ENCODE measurements at regions not wholly inside any gene's neighbourhood (a gene's known extent, or its start where the extent isn't known, plus 50 kb on each side); places are given as distances from the start of the nearest gene placed in this dataset.
"Not testable (repeated sequence)": the region's sequence is repeated elsewhere in the genome, so short reads cannot be mapped to it uniquely, and the experiment has no call there.

GRCh38 chr13:85148009-85148408 lies 651.2 kb downstream of the SLITRK6 start:
- no peak for DNase-seq (ENCODE audit: low read depth)
- H3K4me3 ChIP-seq (ENCODE audit: low read depth, low read length), result no peak overlapping the region
- no peak for TF ChIP-seq CTCF (IDR thresholded peaks at IDR 0.05; ENCODE audit: low read depth, low read length, missing control alignments)

- no peak for DNase-seq (ENCODE audit: low read depth)
- TF ChIP-seq CTCF (IDR thresholded peaks at IDR 0.05; ENCODE audit: low read depth, low read length, missing control alignments), result no peak
- H3K4me3 ChIP-seq (ENCODE audit: low read depth, low read length), result no peak overlapping the region
Measured at GRCh38 chr13:85142351-85142927, 656.8 kb downstream of the SLITRK6 start.

GRCh38 chr13:85141401-85141800 lies 657.8 kb downstream of the SLITRK6 start:
- DNase-seq (ENCODE audit: low read depth), result no peak
- no peak for TF ChIP-seq CTCF (IDR thresholded peaks at IDR 0.05; ENCODE audit: low read depth, low read length, missing control alignments)
- H3K4me3 ChIP-seq (ENCODE audit: low read depth, low read length), result no peak overlapping the region

- TF ChIP-seq CTCF (IDR thresholded peaks at IDR 0.05; ENCODE audit: low read depth, low read length, missing control alignments), result no peak
- DNase-seq (ENCODE audit: low read depth), result no peak
Measured at GRCh38 chr13:85140192-85140591, 659.0 kb downstream of the SLITRK6 start.

GRCh38 chr13:85137516-85137915 lies 661.7 kb downstream of the SLITRK6 start:
- DNase-seq (ENCODE audit: low read depth), result no peak

More at GRCh38 chr13:85140192-85140591, 659.0 kb downstream of the SLITRK6 start:
- H3K4me3 ChIP-seq (ENCODE audit: low read depth, low read length), result no peak overlapping the region

GRCh38 chr13:85132986-85133385 lies 666.2 kb downstream of the SLITRK6 start:
- DNase-seq (ENCODE audit: low read depth), result no peak
- TF ChIP-seq CTCF (IDR thresholded peaks at IDR 0.05; ENCODE audit: low read depth, low read length, missing control alignments), result no peak
- H3K4me3 ChIP-seq (ENCODE audit: low read depth, low read length), result no peak overlapping the region

More at GRCh38 chr13:85137516-85137915, 661.7 kb downstream of the SLITRK6 start:
- H3K4me3 ChIP-seq (ENCODE audit: low read depth, low read length), result no peak overlapping the region
- TF ChIP-seq CTCF (IDR thresholded peaks at IDR 0.05; ENCODE audit: low read depth, low read length, missing control alignments), result no peak

- DNase-seq (ENCODE audit: low read depth); H3K4me3 ChIP-seq (ENCODE audit: low read depth, low read length): not testable (repeated sequence)
Measured at GRCh38 chr13:85123501-85123900, 675.7 kb downstream of the SLITRK6 start.

Data from GM12864 (cell line).